HCT116 (cell line): ENCODE measurements at regions not wholly inside any gene's neighbourhood (a gene's known extent, or its start where the extent isn't known, plus 50 kb on each side); places are given as distances from the start of the nearest gene placed in this dataset.

Experiments
- RAD21 ChIP-seq: IDR thresholded peaks from 2 replicates; pipeline ENCODE4 v1.6.1; 2012; ENCODE audit warnings: low read depth, mild to moderate bottlenecking
- ZBTB33 ChIP-seq: IDR thresholded peaks from 2 replicates; pipeline ENCODE4 v1.6.1; 2011; ENCODE audit warnings: mild to moderate bottlenecking, low read length, moderate library complexity; ENCODE audit not compliant: insufficient replicate concordance; ENCODE audit errors: extremely low read depth
- TF ChIP-seq, protein P1 (sequence below), 3 experiments: fragments of 200-600 bp in 1 of 3; sonication (generic) in 1 of 3; IDR thresholded peaks in 2 of 3; conservative IDR thresholded peaks in 1 of 3; 2 replicates each; pipeline ENCODE4 v1.5.1; 2012 to 2017; ENCODE audit warnings: low read depth in 2 of 3, low read length in 2 of 3, antibody characterized with exemption in 1 of 3, borderline replicate concordance in 1 of 3, control low read depth in 1 of 3, mild to moderate bottlenecking in 1 of 3, mixed read lengths in 1 of 3, mixed run types in 1 of 3, moderate library complexity in 1 of 3; ENCODE audit not compliant: insufficient read depth in 1 of 3

DNA sequence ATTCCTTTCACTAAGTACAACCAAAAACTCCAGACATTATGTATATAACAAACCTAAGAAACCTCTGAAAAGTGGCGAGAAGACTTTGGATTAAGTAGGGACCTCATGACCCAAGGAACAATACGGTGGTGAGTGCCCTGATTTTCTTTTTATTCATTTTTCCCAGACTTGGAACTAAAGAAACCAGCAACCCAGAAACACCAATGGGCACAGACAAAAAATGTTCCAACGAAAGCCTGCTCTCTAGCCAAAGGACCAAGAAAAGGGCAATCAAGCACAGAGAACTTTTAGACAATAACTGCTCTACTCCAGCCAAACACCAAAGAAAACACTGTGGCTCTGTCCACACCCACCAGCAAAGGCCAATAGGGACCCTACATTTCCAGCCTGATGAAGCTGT, 66.2 kb upstream of the SSBP2 start:
- no peak for TF ChIP-seq ZBTB33
- TF ChIP-seq RAD21, result no peak
- TF ChIP-seq, protein P1, sequence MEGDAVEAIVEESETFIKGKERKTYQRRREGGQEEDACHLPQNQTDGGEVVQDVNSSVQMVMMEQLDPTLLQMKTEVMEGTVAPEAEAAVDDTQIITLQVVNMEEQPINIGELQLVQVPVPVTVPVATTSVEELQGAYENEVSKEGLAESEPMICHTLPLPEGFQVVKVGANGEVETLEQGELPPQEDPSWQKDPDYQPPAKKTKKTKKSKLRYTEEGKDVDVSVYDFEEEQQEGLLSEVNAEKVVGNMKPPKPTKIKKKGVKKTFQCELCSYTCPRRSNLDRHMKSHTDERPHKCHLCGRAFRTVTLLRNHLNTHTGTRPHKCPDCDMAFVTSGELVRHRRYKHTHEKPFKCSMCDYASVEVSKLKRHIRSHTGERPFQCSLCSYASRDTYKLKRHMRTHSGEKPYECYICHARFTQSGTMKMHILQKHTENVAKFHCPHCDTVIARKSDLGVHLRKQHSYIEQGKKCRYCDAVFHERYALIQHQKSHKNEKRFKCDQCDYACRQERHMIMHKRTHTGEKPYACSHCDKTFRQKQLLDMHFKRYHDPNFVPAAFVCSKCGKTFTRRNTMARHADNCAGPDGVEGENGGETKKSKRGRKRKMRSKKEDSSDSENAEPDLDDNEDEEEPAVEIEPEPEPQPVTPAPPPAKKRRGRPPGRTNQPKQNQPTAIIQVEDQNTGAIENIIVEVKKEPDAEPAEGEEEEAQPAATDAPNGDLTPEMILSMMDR (IDR thresholded peaks at IDR 0.05 in 2 of 3, conservative IDR thresholded peaks at IDR 0.05 in 1 of 3; ENCODE audit: borderline replicate concordance in 1 of 3, insufficient read depth in 1 of 3, low read depth in 2 of 3, low read length in 2 of 3), result no peak
